Activated naive CD4-positive, alpha-beta T cell treated with Interleukin-2 at 50 U/mL for 16 hours (primary cell): ENCODE measurements at regions not wholly inside any gene's neighbourhood (a gene's known extent, or its start where the extent isn't known, plus 50 kb on each side); places are given as distances from the start of the nearest gene placed in this dataset.
A peak's percentile ranks its signal among the peaks of the same experiment; 100 is the strongest.

Experiments used
- DNase-seq: peaks from one replicate; pipeline ENCODE4 v3.0.0-alpha.2; 2020

- no peak for DNase-seq
These were observed 286.8 kb downstream of the HACE1 start for GRCh38 chr6:104572901-104573300.

GRCh38 chr6:104566411-104566810 is 293.3 kb downstream of the HACE1 start:
- no peak for DNase-seq

- DNase-seq = no peak
These were observed 296.4 kb downstream of the HACE1 start for GRCh38 chr6:104563306-104563705.

- DNase-seq = no peak
These were observed 300.1 kb downstream of the HACE1 start for GRCh38 chr6:104559435-104560202.

GRCh38 chr6:104558746-104559145 is 301.0 kb downstream of the HACE1 start:
- no peak for DNase-seq

- no peak for DNase-seq
These were observed 311.4 kb downstream of the HACE1 start for GRCh38 chr6:104548297-104548696.

GRCh38 chr6:104541411-104541810 is 318.3 kb downstream of the HACE1 start:
- no peak for DNase-seq

- no peak for DNase-seq
These were observed 319.0 kb downstream of the HACE1 start for GRCh38 chr6:104540743-104541142.

GRCh38 chr6:104539173-104539572 is 320.5 kb downstream of the HACE1 start:
- no peak for DNase-seq

GRCh38 chr6:104537872-104538271 is 321.8 kb downstream of the HACE1 start:
- no peak for DNase-seq

- DNase-seq = no peak
These were observed 322.5 kb downstream of the HACE1 start for GRCh38 chr6:104537180-104537579.

- no peak for DNase-seq
These were observed 327.3 kb downstream of the HACE1 start for GRCh38 chr6:104532462-104532861.

- DNase-seq = no peak
These were observed 328.1 kb downstream of the HACE1 start for GRCh38 chr6:104531646-104532045.

GRCh38 chr6:104527761-104528415 is 331.8 kb downstream of the HACE1 start:
- DNase-seq = no peak

- no peak for DNase-seq
These were observed 332.4 kb downstream of the HACE1 start for GRCh38 chr6:104527311-104527710.

GRCh38 chr6:104526376-104526775 is 333.3 kb downstream of the HACE1 start:
- no peak for DNase-seq

- DNase-seq = peak; percentile 64
These were observed 333.9 kb downstream of the HACE1 start for GRCh38 chr6:104525677-104526322.

- DNase-seq = no peak
These were observed 337.2 kb downstream of the HACE1 start for GRCh38 chr6:104522533-104522932.

GRCh38 chr6:104521176-104521575 is 338.5 kb downstream of the HACE1 start:
- DNase-seq = no peak

- DNase-seq = no peak
These were observed 340.2 kb downstream of the HACE1 start for GRCh38 chr6:104519566-104519965.

GRCh38 chr6:104509355-104509754 is 350.4 kb downstream of the HACE1 start:
- DNase-seq = no peak

- DNase-seq = no peak
These were observed 353.3 kb downstream of the HACE1 start for GRCh38 chr6:104506429-104506828.

GRCh38 chr6:104505838-104506237 is 353.9 kb downstream of the HACE1 start:
- no peak for DNase-seq

- DNase-seq = no peak
These were observed 359.5 kb downstream of the HACE1 start for GRCh38 chr6:104500265-104500664.
